ENCODE measurements at regions not wholly inside any gene's neighbourhood (a gene's known extent, or its start where the extent isn't known, plus 50 kb on each side); places are given as distances from the start of the nearest gene placed in this dataset.

GRCh38 chr5:62729675-62730074, 151.1 kb downstream of the LRRC70 start (continued):
- TF ChIP-seq CHD7 (IDR thresholded peaks at IDR 0.05; ENCODE audit: insufficient replicate concordance, low read length) (no peak), MAX (IDR thresholded peaks at IDR 0.05) (no peak), CBX8 (IDR thresholded peaks at IDR 0.05; ENCODE audit: borderline replicate concordance, low read depth, low read length) (no peak), GTF2F1 (IDR thresholded peaks at IDR 0.05; ENCODE audit: borderline replicate concordance, low read depth, low read length) (no peak), KDM1A (IDR thresholded peaks at IDR 0.05; ENCODE audit: borderline replicate concordance, low read length) (no peak), SUZ12 (IDR thresholded peaks at IDR 0.05; ENCODE audit: low read length) (no peak), CTBP2 (IDR thresholded peaks at IDR 0.05; ENCODE audit: borderline replicate concordance, insufficient read depth, insufficient read length, low read length) (no peak)

Data from H1 (cell line).